GM06990 (cell line): ENCODE measurements at regions not wholly inside any gene's neighbourhood (a gene's known extent, or its start where the extent isn't known, plus 50 kb on each side); places are given as distances from the start of the nearest gene placed in this dataset.
"Not testable (repeated sequence)": the region's sequence is repeated elsewhere in the genome, so short reads cannot be mapped to it uniquely, and the experiment has no call there.

Source experiments
- DNase-seq: peaks from one replicate; pipeline ENCODE4 v3.0.0-alpha.2; 2011; ENCODE audit not compliant: insufficient read length; ENCODE audit errors: extremely low read depth
- H3K27me3 ChIP-seq: replicated peaks from 2 replicates; pipeline ENCODE4 v1.6.0; 2011; ENCODE audit warnings: low read length; ENCODE audit not compliant: control insufficient read depth, insufficient read depth
- H3K36me3 ChIP-seq: 2 replicates; pipeline ENCODE4 v1.5.1; 2011; ENCODE audit warnings: low read length; ENCODE audit not compliant: control insufficient read depth, insufficient read depth
- H3K4me3 ChIP-seq: replicated peaks from 2 replicates; pipeline ENCODE4 v1.5.1; 2011; ENCODE audit warnings: low read depth, mild to moderate bottlenecking, control low read depth, low read length
- CTCF ChIP-seq: IDR thresholded peaks from 2 replicates; pipeline ENCODE4 v1.5.1; 2011; ENCODE audit warnings: low read length, control low read depth, mild to moderate bottlenecking, inconsistent platforms; ENCODE audit not compliant: insufficient read depth, poor library complexity, severe bottlenecking

- DNase-seq, result no peak
These were observed 414.9 kb downstream of the SATB2 start for GRCh38 chr2:199042660-199043379.

GRCh38 chr2:199040522-199040921 is 417.2 kb downstream of the SATB2 start:
- TF ChIP-seq CTCF, result no peak
- Histone ChIP-seq H3K4me3 (no peak overlapping the region), H3K36me3 (no peaks in the 10 kb centered on the region), H3K27me3 (no peaks in the 10 kb centered on the region)
- DNase-seq, result no peak

More at GRCh38 chr2:199042660-199043379, 414.9 kb downstream of the SATB2 start:
- H3K27me3 ChIP-seq, result no peaks in the 10 kb centered on the region
- H3K4me3 ChIP-seq, result no peak overlapping the region
- no peak for TF ChIP-seq CTCF
- H3K36me3 ChIP-seq, result no peaks in the 10 kb centered on the region

GRCh38 chr2:199033761-199034160 is 424.0 kb downstream of the SATB2 start:
- H3K4me3 ChIP-seq, H3K27me3 ChIP-seq, DNase-seq, H3K36me3 ChIP-seq: not testable (repeated sequence)

GRCh38 chr2:199025146-199025545 is 432.6 kb downstream of the SATB2 start:
- H3K36me3 ChIP-seq, result no peaks in the 10 kb centered on the region
- DNase-seq, result no peak
- H3K27me3 ChIP-seq, result no peaks in the 10 kb centered on the region
- no peak overlapping the region for H3K4me3 ChIP-seq
- no peak for TF ChIP-seq CTCF

- no peak for DNase-seq
- TF ChIP-seq CTCF, result no peak
- Histone ChIP-seq H3K4me3 (no peak overlapping the region), H3K36me3 (no peaks in the 10 kb centered on the region), H3K27me3 (no peaks in the 10 kb centered on the region)
These were observed 433.5 kb downstream of the SATB2 start for GRCh38 chr2:199024224-199024623.

- TF ChIP-seq CTCF, result peak; percentile 57
- DNase-seq, result no peak
- H3K4me3 ChIP-seq, result no peak overlapping the region
- H3K36me3 ChIP-seq, result no peaks in the 10 kb centered on the region
- H3K27me3 ChIP-seq, result no peaks in the 10 kb centered on the region
These were observed 437.7 kb downstream of the SATB2 start for GRCh38 chr2:199019898-199020507.
